ENCODE measurements at regions not wholly inside any gene's neighbourhood (a gene's known extent, or its start where the extent isn't known, plus 50 kb on each side); places are given as distances from the start of the nearest gene placed in this dataset.

DNA sequence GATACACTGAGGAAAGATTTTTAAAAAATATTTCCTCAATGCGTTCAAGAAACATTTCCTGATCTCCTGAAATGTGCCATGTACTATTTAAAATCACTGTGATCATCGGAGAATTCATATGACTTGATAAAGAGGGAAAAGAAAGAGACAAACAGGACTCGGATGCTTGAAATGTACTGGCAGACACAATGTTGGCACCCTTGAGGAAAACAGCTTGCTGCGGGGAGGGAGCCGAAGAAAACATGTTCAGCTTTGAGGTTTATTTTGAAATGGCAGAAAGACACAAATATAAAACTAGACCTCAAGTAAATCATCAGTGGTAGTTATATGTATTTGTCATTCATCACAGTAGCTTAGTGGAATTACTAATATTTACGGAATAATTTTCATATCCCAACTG, 100.9 kb upstream of the BRINP3 start:
- TF ChIP-seq SP1 (CRISPR knock-in tag; conservative IDR thresholded peaks at IDR 0.05): no peak
- TF ChIP-seq FOXJ3 (CRISPR knock-in tag; IDR thresholded peaks at IDR 0.05; ENCODE audit: borderline replicate concordance): no peak
- TF ChIP-seq, protein P1, sequence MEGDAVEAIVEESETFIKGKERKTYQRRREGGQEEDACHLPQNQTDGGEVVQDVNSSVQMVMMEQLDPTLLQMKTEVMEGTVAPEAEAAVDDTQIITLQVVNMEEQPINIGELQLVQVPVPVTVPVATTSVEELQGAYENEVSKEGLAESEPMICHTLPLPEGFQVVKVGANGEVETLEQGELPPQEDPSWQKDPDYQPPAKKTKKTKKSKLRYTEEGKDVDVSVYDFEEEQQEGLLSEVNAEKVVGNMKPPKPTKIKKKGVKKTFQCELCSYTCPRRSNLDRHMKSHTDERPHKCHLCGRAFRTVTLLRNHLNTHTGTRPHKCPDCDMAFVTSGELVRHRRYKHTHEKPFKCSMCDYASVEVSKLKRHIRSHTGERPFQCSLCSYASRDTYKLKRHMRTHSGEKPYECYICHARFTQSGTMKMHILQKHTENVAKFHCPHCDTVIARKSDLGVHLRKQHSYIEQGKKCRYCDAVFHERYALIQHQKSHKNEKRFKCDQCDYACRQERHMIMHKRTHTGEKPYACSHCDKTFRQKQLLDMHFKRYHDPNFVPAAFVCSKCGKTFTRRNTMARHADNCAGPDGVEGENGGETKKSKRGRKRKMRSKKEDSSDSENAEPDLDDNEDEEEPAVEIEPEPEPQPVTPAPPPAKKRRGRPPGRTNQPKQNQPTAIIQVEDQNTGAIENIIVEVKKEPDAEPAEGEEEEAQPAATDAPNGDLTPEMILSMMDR (IDR thresholded peaks at IDR 0.05): no peak
- TF ChIP-seq TCF7 (CRISPR knock-in tag; IDR thresholded peaks at IDR 0.05; ENCODE audit: low read depth): no peak
- TF ChIP-seq PRDM15 (CRISPR knock-in tag; IDR thresholded peaks at IDR 0.05): no peak
